HG03565 (cell line): ENCODE measurements at regions not wholly inside any gene's neighbourhood (a gene's known extent, or its start where the extent isn't known, plus 50 kb on each side); places are given as distances from the start of the nearest gene placed in this dataset.
A peak's percentile ranks its signal among the peaks of the same experiment; 100 is the strongest.
"Not testable (repeated sequence)": the region's sequence is repeated elsewhere in the genome, so short reads cannot be mapped to it uniquely, and the experiment has no call there.

Experiments used
- ATAC-seq: cut with Tn5 transposase; IDR thresholded peaks from one replicate; pipeline ENCODE4 v1.9.1; 2021; ENCODE audit warnings: mild to moderate bottlenecking, moderate library complexity; ENCODE audit not compliant: unreplicated experiment

GRCh38 chr1:147103416-147104155 lies 68.7 kb downstream of the PRKAB2 start:
- ATAC-seq, result not testable (repeated sequence)

- no peak for ATAC-seq
Measured at GRCh38 chr1:147099192-147099591, 73.1 kb downstream of the PRKAB2 start.

GRCh38 chr1:147098338-147098973 lies 73.8 kb downstream of the PRKAB2 start:
- not testable (repeated sequence) for ATAC-seq

- no peak for ATAC-seq
Measured at GRCh38 chr1:147095691-147096090, 76.6 kb downstream of the PRKAB2 start.

GRCh38 chr1:147091801-147092200 lies 80.5 kb downstream of the PRKAB2 start:
- ATAC-seq, result no peak

GRCh38 chr1:147089457-147089856 lies 82.8 kb downstream of the PRKAB2 start:
- ATAC-seq, result no peak

GRCh38 chr1:147086129-147086528 lies 86.1 kb downstream of the PRKAB2 start:
- ATAC-seq, result no peak

GRCh38 chr1:147084273-147085096 lies 87.8 kb downstream of the PRKAB2 start:
- peak; percentile 59 for ATAC-seq

- ATAC-seq, result peak; percentile 5
Measured at GRCh38 chr1:147083919-147084272, 88.4 kb downstream of the PRKAB2 start.

- no peak for ATAC-seq
Measured at GRCh38 chr1:147080671-147081394, 91.4 kb downstream of the PRKAB2 start.

- no peak for ATAC-seq
Measured at GRCh38 chr1:147080006-147080661, 92.1 kb downstream of the PRKAB2 start.

GRCh38 chr1:147079400-147080005 lies 92.8 kb downstream of the PRKAB2 start:
- ATAC-seq, result no peak

GRCh38 chr1:147078606-147079399 lies 93.5 kb downstream of the PRKAB2 start:
- no peak for ATAC-seq

GRCh38 chr1:147077936-147078605 lies 94.2 kb downstream of the PRKAB2 start:
- ATAC-seq, result no peak

- no peak for ATAC-seq
Measured at GRCh38 chr1:147077523-147077922, 94.7 kb downstream of the PRKAB2 start.

GRCh38 chr1:147077081-147077480 lies 95.2 kb downstream of the PRKAB2 start:
- ATAC-seq, result no peak

GRCh38 chr1:147076442-147076841 lies 95.8 kb downstream of the PRKAB2 start:
- no peak for ATAC-seq

- no peak for ATAC-seq
Measured at GRCh38 chr1:147072482-147073432, 99.5 kb downstream of the PRKAB2 start.
